ENCODE measurements at regions not wholly inside any gene's neighbourhood (a gene's known extent, or its start where the extent isn't known, plus 50 kb on each side); places are given as distances from the start of the nearest gene placed in this dataset.

DNA sequence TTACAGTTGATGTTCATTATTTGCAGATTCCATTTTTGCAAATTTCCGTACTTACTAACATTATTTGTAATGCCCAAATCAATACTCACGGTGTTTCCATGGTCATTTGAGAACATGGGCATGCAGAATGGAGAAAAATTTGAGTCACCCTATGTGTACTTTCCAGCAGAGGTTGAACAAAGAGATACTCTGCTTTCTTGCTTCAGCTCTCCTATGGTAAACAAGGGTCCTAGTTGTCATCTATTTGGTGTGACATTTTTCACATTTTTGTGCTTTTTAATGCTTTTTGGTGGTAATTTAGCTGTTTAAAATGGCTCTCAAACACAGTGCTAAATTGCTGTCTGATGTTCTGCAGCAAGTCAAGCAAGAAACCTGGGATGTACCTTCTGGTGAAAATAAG lies 444.4 kb upstream of the CELF4 start:
- no peak overlapping the region for H2BK12ac ChIP-seq (ENCODE audit: low read depth, low read length)
- H2BK15ac ChIP-seq (ENCODE audit: low read length) = no peak overlapping the region
- H3K27me3 ChIP-seq (replicated peaks in 1 of 4; ENCODE audit: control insufficient read depth in 3 of 4, extremely low read depth in 1 of 4, insufficient read depth in 3 of 4, low read length in 3 of 4) = no peaks in the 10 kb centered on the region
- H3K9ac ChIP-seq (replicated peaks in 1 of 4; ENCODE audit: extremely low read depth in 1 of 4, low read depth in 3 of 4, low read length in 3 of 4) = no peak overlapping the region
- no peak overlapping the region for H3K4me3 ChIP-seq (ENCODE audit: extremely low read depth in 1 of 4, insufficient read depth in 2 of 4, low read depth in 3 of 4, low read length in 4 of 4)
- TF ChIP-seq BACH1 (IDR thresholded peaks at IDR 0.05; ENCODE audit: low read length) (no peak), SIN3A (conservative IDR thresholded peaks at IDR 0.05 in 1 of 2, IDR thresholded peaks at IDR 0.05 in 1 of 2; ENCODE audit: low read depth in 1 of 2, low read length in 2 of 2) (no peak), BCL11A (IDR thresholded peaks at IDR 0.05; ENCODE audit: low read depth in 2 of 2, low read length in 2 of 2) (no peak), POU5F1 (IDR thresholded peaks at IDR 0.05; ENCODE audit: low read depth, low read length) (no peak), TAF7 (optimal IDR thresholded peaks at IDR 0.05; ENCODE audit: borderline replicate concordance, low read depth, low read length) (no peak), SIX5 (IDR thresholded peaks at IDR 0.05; ENCODE audit: low read depth, low read length) (no peak), JUN (IDR thresholded peaks at IDR 0.05; ENCODE audit: low read depth, low read length) (no peak), NANOG (IDR thresholded peaks at IDR 0.05; ENCODE audit: insufficient read depth, low read depth, low read length, poor library complexity, severe bottlenecking) (no peak), SUZ12 (IDR thresholded peaks at IDR 0.05; ENCODE audit: low read length) (no peak), TEAD4 (IDR thresholded peaks at IDR 0.05; ENCODE audit: low read depth, low read length) (no peak)
- no peak overlapping the region for H3K4ac ChIP-seq (replicated peaks; ENCODE audit: insufficient read length, low read depth, low read length)
- H3K36me3 ChIP-seq (ENCODE audit: control insufficient read depth in 2 of 4, insufficient read depth in 4 of 4, low read length in 3 of 4) = no peaks in the 10 kb centered on the region
- no peak overlapping the region for H2AK5ac ChIP-seq (ENCODE audit: low read depth, low read length)
- no peak overlapping the region for H3K14ac ChIP-seq (ENCODE audit: insufficient read length)
- ChIA-PET CTCF (ENCODE audit: partially characterized antibody) (no interaction called here), POLR2A (ENCODE audit: partially characterized antibody) (no interaction called here)
- H3K23me2 ChIP-seq (ENCODE audit: low read depth, low read length) = no peaks in the 10 kb centered on the region
- no peak overlapping the region for H2BK20ac ChIP-seq (ENCODE audit: low read length)
- H3K56ac ChIP-seq (replicated peaks; ENCODE audit: insufficient read length, low read depth, low read length) = no peak overlapping the region
- FAIRE-seq (no peak), DNase-seq (ENCODE audit: low read depth in 1 of 2, low spot score in 2 of 2) (no peak)
- H4K8ac ChIP-seq (ENCODE audit: extremely low read depth, insufficient read depth, low read length) = no peak overlapping the region
- H3K27ac ChIP-seq (ENCODE audit: low read depth, low read length) = no peak overlapping the region
- H3K18ac ChIP-seq (ENCODE audit: extremely low read depth, low read length) = no peak overlapping the region
- H3K4me1 ChIP-seq (replicated peaks in 1 of 4; ENCODE audit: control insufficient read depth in 3 of 4, insufficient read depth in 4 of 4, low read length in 3 of 4) = no peaks in the 10 kb centered on the region
- 91% methylated on average over 2 of the region's 2 CpGs; no CpG with 5 or more reads in 1 of the 2 experiments for WGBS, 2 experiments (ENCODE audit: extremely low coverage in 1 of 2, insufficient coverage in 1 of 2, insufficient read length in 1 of 2, insufficient replicate concordance in 2 of 2, low coverage in 1 of 2, low lambda C conversion rate in 2 of 2, missing lambda C conversion rate in 1 of 2)
- H3K79me1 ChIP-seq (ENCODE audit: low read depth, low read length) = no peaks in the 10 kb centered on the region
- no peak overlapping the region for H2BK5ac ChIP-seq (ENCODE audit: low read depth, low read length)
- H3K9me3 ChIP-seq (ENCODE audit: insufficient read depth in 2 of 2, low read depth in 1 of 2, low read length in 1 of 2) = no peaks in the 10 kb centered on the region
- H2BK120ac ChIP-seq (replicated peaks; ENCODE audit: low read depth, low read length) = no peak overlapping the region
- H3K23ac ChIP-seq (ENCODE audit: insufficient read length) = no peak overlapping the region
- H4K91ac ChIP-seq (replicated peaks; ENCODE audit: insufficient read length, low read length) = no peak overlapping the region
- H3K4me2 ChIP-seq (ENCODE audit: insufficient read depth in 1 of 2, low read depth in 2 of 2, low read length in 2 of 2) = no peak overlapping the region; a peak in 1 of 4 replicates
- H2AFZ ChIP-seq (ENCODE audit: low read length) = no peak overlapping the region
- no peaks in the 10 kb centered on the region for H3K79me2 ChIP-seq (ENCODE audit: control insufficient read depth in 1 of 2, insufficient read depth in 2 of 2, low read length in 2 of 2)
- no peak overlapping the region for H4K5ac ChIP-seq (ENCODE audit: insufficient read length, low read depth, low read length)
- H4K20me1 ChIP-seq (replicated peaks in 1 of 2; ENCODE audit: control insufficient read depth in 1 of 2, insufficient read depth in 2 of 2, low read length in 2 of 2) = no peaks in the 10 kb centered on the region

Data from H1 (cell line).